Astrocyte (in vitro differentiated cells and primary cell): ENCODE measurements at regions not wholly inside any gene's neighbourhood (a gene's known extent, or its start where the extent isn't known, plus 50 kb on each side); places are given as distances from the start of the nearest gene placed in this dataset.

Experiments
- DNase-seq: peaks from one replicate; pipeline ENCODE4 v3.0.0-alpha.2; 2010; ENCODE audit warnings: low read depth
- FAIRE-seq: peaks from 2 replicates; lab custom pipeline; 2011; peaks lifted over from hg19 to GRCh38; lab: Jason Lieb, UNC
- H2AFZ ChIP-seq: 2 replicates; pipeline ENCODE4 v1.6.0; 2012; ENCODE audit warnings: low read depth, low read length, inconsistent platforms
- H3K27ac ChIP-seq: 2 replicates; pipeline ENCODE4 v1.5.1; 2011; ENCODE audit warnings: low read depth, low read length, inconsistent platforms
- H3K27me3 ChIP-seq: 2 replicates; pipeline ENCODE4 v1.6.0; 2011; ENCODE audit warnings: low read length, inconsistent platforms; ENCODE audit not compliant: insufficient read depth
- H3K36me3 ChIP-seq: 2 replicates; pipeline ENCODE4 v1.5.1; 2011; ENCODE audit warnings: low read length, inconsistent platforms; ENCODE audit not compliant: insufficient read depth
- H3K4me1 ChIP-seq: 2 replicates; pipeline ENCODE4 v1.5.1; 2011; ENCODE audit warnings: low read length, inconsistent platforms; ENCODE audit not compliant: insufficient read depth
- H3K4me2 ChIP-seq: 2 replicates; pipeline ENCODE4 v1.6.0; 2012; ENCODE audit warnings: low read length, inconsistent platforms
- H3K4me3 ChIP-seq: 2 replicates; pipeline ENCODE4 v1.5.1; 2011; ENCODE audit warnings: low read depth, mild to moderate bottlenecking, low read length, inconsistent platforms; ENCODE audit not compliant: insufficient read depth
- H3K79me2 ChIP-seq: 2 replicates; pipeline ENCODE4 v1.6.0; 2012; ENCODE audit warnings: mild to moderate bottlenecking, low read length, inconsistent platforms; ENCODE audit not compliant: insufficient read depth
- H3K9ac ChIP-seq: 2 replicates; pipeline ENCODE4 v1.6.0; 2012; ENCODE audit warnings: mild to moderate bottlenecking, low read length, inconsistent platforms
- H3K9me3 ChIP-seq: 2 replicates; pipeline ENCODE4 v1.5.1; 2012; ENCODE audit warnings: low read depth, mild to moderate bottlenecking, low read length, inconsistent platforms; ENCODE audit not compliant: insufficient read depth
- H4K20me1 ChIP-seq: 2 replicates; pipeline ENCODE4 v1.6.0; 2012; ENCODE audit warnings: low read length, inconsistent platforms; ENCODE audit not compliant: insufficient read depth
- H3K27ac Mint-ChIP-seq: one replicate; pipeline ENCODE4 v1.8.0; 2021; ENCODE audit warnings: mild to moderate bottlenecking, mixed read lengths; ENCODE audit not compliant: unreplicated experiment
- H3K27me3 Mint-ChIP-seq: one replicate; pipeline ENCODE4 v1.8.0; 2021; ENCODE audit warnings: low read depth, mixed read lengths; ENCODE audit not compliant: unreplicated experiment
- H3K36me3 Mint-ChIP-seq: one replicate; pipeline ENCODE4 v1.8.0; 2021; ENCODE audit warnings: low read depth, mixed read lengths; ENCODE audit not compliant: unreplicated experiment
- H3K4me1 Mint-ChIP-seq: one replicate; pipeline ENCODE4 v1.8.0; 2021; ENCODE audit warnings: low read depth, mixed read lengths; ENCODE audit not compliant: unreplicated experiment
- H3K4me3 Mint-ChIP-seq: one replicate; pipeline ENCODE4 v1.8.0; 2021; ENCODE audit warnings: mild to moderate bottlenecking, moderate library complexity, mixed read lengths; ENCODE audit not compliant: unreplicated experiment
- H3K9me3 Mint-ChIP-seq: one replicate; pipeline ENCODE4 v1.8.0; 2021; ENCODE audit warnings: mild to moderate bottlenecking, mixed read lengths; ENCODE audit not compliant: unreplicated experiment
- EZH2 ChIP-seq: IDR thresholded peaks from 2 replicates; pipeline ENCODE4 v1.6.1; 2012; ENCODE audit warnings: mild to moderate bottlenecking, low read length, inconsistent platforms; ENCODE audit not compliant: insufficient read depth
- TF ChIP-seq, protein P1 (sequence below): IDR thresholded peaks from 2 replicates; pipeline ENCODE4 v1.5.1; 2011; ENCODE audit warnings: low read depth, mild to moderate bottlenecking, inconsistent platforms, low read length, moderate library complexity; ENCODE audit not compliant: insufficient read depth

DNA sequence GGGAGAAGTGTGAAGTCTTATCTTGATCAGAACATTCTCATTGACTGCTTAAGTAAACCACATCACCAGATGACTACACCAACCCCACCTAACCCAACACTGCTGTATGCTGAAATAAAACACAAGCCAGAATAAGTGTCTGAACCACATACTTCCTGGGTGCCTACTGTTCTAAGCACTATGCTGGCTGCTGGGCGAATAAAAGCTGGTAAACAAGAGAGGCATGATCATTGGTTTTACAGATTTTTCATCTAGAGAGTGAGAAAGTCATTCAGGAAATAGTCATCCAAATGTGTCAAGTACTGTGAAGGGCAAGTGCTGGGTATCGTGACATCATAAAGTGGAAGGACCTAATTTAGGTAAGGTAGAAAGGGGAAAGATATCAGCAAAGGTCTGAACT, 199.0 kb upstream of the SOX9 start:
- Histone ChIP-seq H3K36me3 (no peaks in the 10 kb centered on the region), H2AFZ (no peak overlapping the region), H3K4me2 (peak overlapping the region; percentile 47), H3K79me2 (no peaks in the 10 kb centered on the region), H3K27me3 (no peaks in the 10 kb centered on the region), H3K4me1 (peaks cover 12% of the 10 kb centered on the region), H3K4me3 (no peak overlapping the region), H3K9me3 (no peaks in the 10 kb centered on the region), H3K9ac (no peak overlapping the region), H4K20me1 (no peaks in the 10 kb centered on the region), H3K27ac (peak overlapping the region; percentile 21)
- Mint-ChIP-seq H3K27me3 (no peaks in the 10 kb centered on the region), H3K36me3 (no peaks in the 10 kb centered on the region), H3K4me1 (peaks cover 22% of the 10 kb centered on the region), H3K9me3 (peaks cover 4% of the 10 kb centered on the region), H3K4me3 (no peak overlapping the region), H3K27ac (peak overlapping the region; percentile 7)
- no peak for TF ChIP-seq EZH2
- TF ChIP-seq, protein P1, sequence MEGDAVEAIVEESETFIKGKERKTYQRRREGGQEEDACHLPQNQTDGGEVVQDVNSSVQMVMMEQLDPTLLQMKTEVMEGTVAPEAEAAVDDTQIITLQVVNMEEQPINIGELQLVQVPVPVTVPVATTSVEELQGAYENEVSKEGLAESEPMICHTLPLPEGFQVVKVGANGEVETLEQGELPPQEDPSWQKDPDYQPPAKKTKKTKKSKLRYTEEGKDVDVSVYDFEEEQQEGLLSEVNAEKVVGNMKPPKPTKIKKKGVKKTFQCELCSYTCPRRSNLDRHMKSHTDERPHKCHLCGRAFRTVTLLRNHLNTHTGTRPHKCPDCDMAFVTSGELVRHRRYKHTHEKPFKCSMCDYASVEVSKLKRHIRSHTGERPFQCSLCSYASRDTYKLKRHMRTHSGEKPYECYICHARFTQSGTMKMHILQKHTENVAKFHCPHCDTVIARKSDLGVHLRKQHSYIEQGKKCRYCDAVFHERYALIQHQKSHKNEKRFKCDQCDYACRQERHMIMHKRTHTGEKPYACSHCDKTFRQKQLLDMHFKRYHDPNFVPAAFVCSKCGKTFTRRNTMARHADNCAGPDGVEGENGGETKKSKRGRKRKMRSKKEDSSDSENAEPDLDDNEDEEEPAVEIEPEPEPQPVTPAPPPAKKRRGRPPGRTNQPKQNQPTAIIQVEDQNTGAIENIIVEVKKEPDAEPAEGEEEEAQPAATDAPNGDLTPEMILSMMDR: no peak
- peak; percentile 60 for DNase-seq
- FAIRE-seq: no peak

GRCh38 chr17:71922439-71922838, 198.4 kb upstream of the SOX9 start:
- Histone ChIP-seq H3K36me3 (no peaks in the 10 kb centered on the region), H4K20me1 (no peaks in the 10 kb centered on the region), H2AFZ (no peak overlapping the region), H3K79me2 (no peaks in the 10 kb centered on the region), H3K4me3 (no peak overlapping the region), H3K4me1 (peaks cover 12% of the 10 kb centered on the region), H3K27me3 (no peaks in the 10 kb centered on the region), H3K4me2 (peak overlapping the region; percentile 47), H3K27ac (peak overlapping the region; percentile 21), H3K9ac (no peak overlapping the region), H3K9me3 (no peaks in the 10 kb centered on the region)
- Mint-ChIP-seq H3K27ac (peak overlapping the region; percentile 7), H3K27me3 (no peaks in the 10 kb centered on the region), H3K9me3 (peaks cover 4% of the 10 kb centered on the region), H3K36me3 (no peaks in the 10 kb centered on the region), H3K4me1 (peaks cover 24% of the 10 kb centered on the region), H3K4me3 (no peak overlapping the region)
- TF ChIP-seq EZH2: no peak
- TF ChIP-seq, protein P1: no peak
- peak; percentile 89 for DNase-seq
- FAIRE-seq: peak; percentile 75

DNA sequence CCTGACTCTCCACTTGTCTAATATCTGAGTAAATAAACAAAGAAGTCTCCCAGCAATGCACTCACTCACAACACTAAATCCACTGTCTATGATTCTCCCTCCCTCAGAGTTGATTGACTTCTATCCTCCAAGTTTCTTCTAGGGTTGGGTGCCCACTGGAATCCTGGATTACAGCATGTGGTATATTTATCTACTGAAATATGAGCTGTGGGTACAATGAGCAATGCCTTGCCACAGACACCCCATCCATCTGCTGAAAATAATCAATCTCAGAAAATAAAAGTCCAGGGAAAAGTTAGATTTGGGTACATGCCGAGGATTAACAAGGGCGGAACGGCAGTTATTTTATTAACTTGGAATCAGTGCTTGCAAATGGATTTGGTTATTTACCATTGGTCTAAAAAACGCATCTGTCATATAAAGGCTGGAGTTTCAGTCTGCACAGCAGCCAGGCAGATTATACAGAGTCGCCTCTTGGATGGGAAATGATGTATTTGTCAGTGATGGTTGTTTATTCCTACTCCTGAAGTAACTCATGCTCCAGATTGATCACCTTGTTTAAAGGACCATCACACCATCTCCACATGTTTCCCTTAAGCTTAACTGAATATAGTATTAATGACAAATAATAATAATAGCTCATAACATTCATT, 193.9 kb upstream of the SOX9 start:
- H3K27ac Mint-ChIP-seq: no peak overlapping the region
- Histone ChIP-seq H3K9ac (no peak overlapping the region), H3K4me1 (peaks cover 9% of the 10 kb centered on the region), H4K20me1 (no peaks in the 10 kb centered on the region), H3K79me2 (no peaks in the 10 kb centered on the region), H2AFZ (no peak overlapping the region), H3K27me3 (no peaks in the 10 kb centered on the region), H3K4me2 (no peak overlapping the region), H3K27ac (no peak overlapping the region), H3K36me3 (no peaks in the 10 kb centered on the region), H3K4me3 (no peak overlapping the region), H3K9me3 (no peaks in the 10 kb centered on the region)
- no peak overlapping the region for H3K4me3 Mint-ChIP-seq
- no peaks in the 10 kb centered on the region for H3K27me3 Mint-ChIP-seq
- peaks cover 17% of the 10 kb centered on the region for H3K4me1 Mint-ChIP-seq
- no peaks in the 10 kb centered on the region for H3K36me3 Mint-ChIP-seq
- DNase-seq (peak; percentile 15), FAIRE-seq (no peak)
- TF ChIP-seq, protein P1: no peak
- no peak for TF ChIP-seq EZH2
- no peaks in the 10 kb centered on the region for H3K9me3 Mint-ChIP-seq
